ENCODE measurements at regions not wholly inside any gene's neighbourhood (a gene's known extent, or its start where the extent isn't known, plus 50 kb on each side); places are given as distances from the start of the nearest gene placed in this dataset.

DNA sequence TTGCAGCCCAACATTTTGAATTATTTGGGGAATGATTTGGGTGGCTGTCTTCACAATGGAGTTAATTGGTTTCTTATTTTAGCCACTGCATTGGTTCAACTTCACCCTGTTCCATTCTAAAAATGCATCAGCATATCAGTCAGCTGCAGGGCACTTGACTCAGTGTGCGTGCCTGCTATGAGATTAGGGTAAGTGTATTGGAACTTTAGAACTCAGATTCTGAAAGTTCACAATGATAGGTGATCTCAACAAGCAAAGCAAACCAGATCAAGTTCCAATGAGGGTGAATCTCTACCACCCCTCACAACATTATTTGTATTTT, 265.0 kb downstream of the ZPLD1 start:
- Mint-ChIP-seq H3K4me1 (peaks cover 6% of the 10 kb centered on the region in 2 experiments), H3K36me3 (ENCODE audit: insufficient read depth in 1 of 3, low read depth in 3 of 3) (peaks cover 0 to 12% (median 3%) of the 10 kb centered on the region in 3 experiments; a peak in 4 of 7 replicates), H3K4me3 (no peak overlapping the region), H3K27ac (no peak overlapping the region), H3K27me3 (ENCODE audit: low read depth) (peaks cover 4% of the 10 kb centered on the region; the same call in 1 of the 2 replicates), H3K9me3 (peaks cover 4 to 11% of the 10 kb centered on the region in 2 experiments; a peak in 4 of 5 replicates)
- no peaks in the 10 kb centered on the region for H3K4me1 ChIP-seq (ENCODE audit: insufficient read depth, low read length)
- no peak overlapping the region for H2BK15ac ChIP-seq (ENCODE audit: low read depth, low read length)
- no peak overlapping the region for H2BK12ac ChIP-seq (ENCODE audit: insufficient read length, low read depth, low read length)
- H2BK5ac ChIP-seq (ENCODE audit: insufficient read length, low read length): no peak overlapping the region
- no peaks in the 10 kb centered on the region for H3K79me2 ChIP-seq (ENCODE audit: insufficient read depth, low read length)
- no peak overlapping the region for H3K27ac ChIP-seq (ENCODE audit: insufficient read length, low read depth, low read length)
- DNase-seq: no peak
- no peak overlapping the region for H3T11ph ChIP-seq (ENCODE audit: low read length)
- H3K9me3 ChIP-seq (ENCODE audit: control insufficient read depth, low read depth, low read length): no peaks in the 10 kb centered on the region
- no peak overlapping the region for H2BK120ac ChIP-seq (ENCODE audit: low read depth, low read length, poor library complexity, severe bottlenecking)
- H3K4ac ChIP-seq (ENCODE audit: low read depth, low read length): no peak overlapping the region
- H3K4me2 ChIP-seq (ENCODE audit: insufficient read depth, insufficient read length, low read length): no peak overlapping the region
- no peaks in the 10 kb centered on the region; the same call in 1 of the 2 replicates for H3K27me3 ChIP-seq (ENCODE audit: insufficient read depth, low read length)
- H3K18ac ChIP-seq (ENCODE audit: insufficient read length, low read depth, low read length): no peak overlapping the region
- H4K5ac ChIP-seq (ENCODE audit: insufficient read length, low read depth, low read length): no peak overlapping the region
- no peaks in the 10 kb centered on the region for H3K23me2 ChIP-seq (ENCODE audit: insufficient read length, low read depth, low read length, poor library complexity, severe bottlenecking)
- TF ChIP-seq, protein P1, sequence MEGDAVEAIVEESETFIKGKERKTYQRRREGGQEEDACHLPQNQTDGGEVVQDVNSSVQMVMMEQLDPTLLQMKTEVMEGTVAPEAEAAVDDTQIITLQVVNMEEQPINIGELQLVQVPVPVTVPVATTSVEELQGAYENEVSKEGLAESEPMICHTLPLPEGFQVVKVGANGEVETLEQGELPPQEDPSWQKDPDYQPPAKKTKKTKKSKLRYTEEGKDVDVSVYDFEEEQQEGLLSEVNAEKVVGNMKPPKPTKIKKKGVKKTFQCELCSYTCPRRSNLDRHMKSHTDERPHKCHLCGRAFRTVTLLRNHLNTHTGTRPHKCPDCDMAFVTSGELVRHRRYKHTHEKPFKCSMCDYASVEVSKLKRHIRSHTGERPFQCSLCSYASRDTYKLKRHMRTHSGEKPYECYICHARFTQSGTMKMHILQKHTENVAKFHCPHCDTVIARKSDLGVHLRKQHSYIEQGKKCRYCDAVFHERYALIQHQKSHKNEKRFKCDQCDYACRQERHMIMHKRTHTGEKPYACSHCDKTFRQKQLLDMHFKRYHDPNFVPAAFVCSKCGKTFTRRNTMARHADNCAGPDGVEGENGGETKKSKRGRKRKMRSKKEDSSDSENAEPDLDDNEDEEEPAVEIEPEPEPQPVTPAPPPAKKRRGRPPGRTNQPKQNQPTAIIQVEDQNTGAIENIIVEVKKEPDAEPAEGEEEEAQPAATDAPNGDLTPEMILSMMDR (conservative IDR thresholded peaks at IDR 0.05): no peak
- no peak overlapping the region for H3K14ac ChIP-seq (ENCODE audit: insufficient read depth, low read length)
- H2BK20ac ChIP-seq (ENCODE audit: low read depth, low read length, poor library complexity, severe bottlenecking): no peak overlapping the region
- no peak overlapping the region for H3K9ac ChIP-seq (ENCODE audit: extremely low read depth, insufficient read length, low read length)
- no peaks in the 10 kb centered on the region for H4K20me1 ChIP-seq (ENCODE audit: control insufficient read depth, insufficient read depth, insufficient read length)
- H2AK5ac ChIP-seq (ENCODE audit: insufficient read length, low read length): no peak overlapping the region
- no peak overlapping the region for H3K23ac ChIP-seq (ENCODE audit: insufficient read length, low read depth, low read length)
- H3K56ac ChIP-seq (ENCODE audit: insufficient read length, low read depth, low read length): no peak overlapping the region
- no peak overlapping the region for H4K8ac ChIP-seq (replicated peaks; ENCODE audit: insufficient read length, low read depth, low read length)
- H4K91ac ChIP-seq (ENCODE audit: insufficient read length, low read depth, low read length): no peak overlapping the region
- WGBS (ENCODE audit: extremely low coverage, insufficient read length, low lambda C conversion rate): no CpG with 5 or more reads among the region's 1 CpG
- H3K79me1 ChIP-seq (ENCODE audit: insufficient read depth, low read depth, low read length, poor library complexity, severe bottlenecking): no peaks in the 10 kb centered on the region
- H2AFZ ChIP-seq (ENCODE audit: low read length): no peak overlapping the region
